HCT116 (cell line): ENCODE measurements at regions not wholly inside any gene's neighbourhood (a gene's known extent, or its start where the extent isn't known, plus 50 kb on each side); places are given as distances from the start of the nearest gene placed in this dataset.
"Not testable (repeated sequence)": the region's sequence is repeated elsewhere in the genome, so short reads cannot be mapped to it uniquely, and the experiment has no call there.

Source experiments
- ATAC-seq: fragments of 200-7000 bp; cut with Tn5 transposase; 2 replicates; pipeline ENCODE4 v1.9.1; 2020; ENCODE audit warnings: mild to moderate bottlenecking, moderate library complexity
- BruUV-seq: library from RNA; stranded (reverse); fragments of 400-500 nt; replicated peaks from 2 replicates; lab custom pipeline; 2021; lab: Mats Ljungman, UMichigan
- CTCF ChIA-PET: fragments of 300-600 bp; sonication (Branson Sonifier 250); formaldehyde crosslinking; loops from one replicate; lab custom pipeline; 2021; ENCODE audit warnings: antibody characterized with exemption; lab: Charles Lee
- POLR2A ChIA-PET: fragments of 300-600, 350-600 bp; sonication (Branson Sonifier 250); formaldehyde crosslinking; loops from one replicate; lab custom pipeline; 2021; ENCODE audit warnings: antibody characterized with exemption; lab: Charles Lee
- RAD21 ChIA-PET, 2 experiments: fragments of 300-600 bp; sonication (Branson Sonifier 250); formaldehyde crosslinking; loops; one replicate each; lab custom pipeline; 2023; ENCODE audit warnings: low total read pairs in 2 of 2; ENCODE audit not compliant: uncharacterized antibody in 2 of 2, unreplicated experiment in 2 of 2, low non-redundant PET in 1 of 2; lab: Charles Lee
- DNase-seq: peaks from one replicate; pipeline ENCODE4 v3.0.0-alpha.2; 2010; ENCODE audit warnings: low read depth, low spot score
- H2AFZ ChIP-seq: fragments of 200-600 bp; shearing (Covaris generic), sonication (generic); 2 replicates; pipeline ENCODE4 v1.6.1; 2017; ENCODE audit warnings: low read depth, mixed run types, mixed read lengths, antibody characterized with exemption, low read length; ENCODE audit not compliant: poor library complexity, severe bottlenecking
- H3K27ac ChIP-seq: 2 replicates; pipeline ENCODE4 v1.5.1; 2012; ENCODE audit warnings: low read depth, low read length
- H3K27me3 ChIP-seq: fragments of 200-600 bp; sonication (generic); 2 replicates; pipeline ENCODE4 v1.6.1; 2016; ENCODE audit warnings: mixed run types, low read length, mixed read lengths; ENCODE audit not compliant: insufficient read depth
- H3K36me3 ChIP-seq, 2 experiments: fragments of 200-500 bp in 1 of 2; fragments of 200-600 bp in 1 of 2; sonication (Bioruptor generic) in 1 of 2; sonication (generic) in 1 of 2; 2 replicates each; pipeline versions ENCODE4 v1.5.1 to v1.6.1; 2014 to 2016; ENCODE audit warnings: low read length in 2 of 2, inconsistent platforms in 1 of 2, mixed read lengths in 1 of 2, mixed run types in 1 of 2; ENCODE audit not compliant: insufficient read depth in 2 of 2, control insufficient read depth in 1 of 2
- H3K4me1 ChIP-seq, 2 experiments: fragments of 200-600 bp in 1 of 2; sonication (generic) in 1 of 2; 2 replicates each; pipeline versions ENCODE4 v1.5.1 to v1.6.1; 2012 to 2017; ENCODE audit warnings: low read length in 2 of 2, inconsistent platforms in 1 of 2, mild to moderate bottlenecking in 1 of 2, mixed read lengths in 1 of 2, mixed run types in 1 of 2, moderate library complexity in 1 of 2; ENCODE audit not compliant: insufficient read depth in 2 of 2, control insufficient read depth in 1 of 2
- H3K4me2 ChIP-seq: fragments of 200-600 bp; sonication (generic); 2 replicates; pipeline ENCODE4 v1.6.1; 2017; ENCODE audit warnings: mixed run types, low read length, mixed read lengths
- H3K4me3 ChIP-seq, 2 experiments: fragments of 200-600 bp in 1 of 2; sonication (generic) in 1 of 2; replicated peaks in 1 of 2; 2 replicates each; pipeline ENCODE4 v1.5.1; 2011 to 2016; ENCODE audit warnings: low read length in 2 of 2, control low read depth in 1 of 2, low read depth in 1 of 2, mild to moderate bottlenecking in 1 of 2, mixed read lengths in 1 of 2, mixed run types in 1 of 2
- H3K79me2 ChIP-seq: fragments of 200-600 bp; sonication (generic); 2 replicates; pipeline ENCODE4 v1.6.1; 2017; ENCODE audit warnings: mild to moderate bottlenecking, mixed run types, low read length, moderate library complexity, mixed read lengths; ENCODE audit not compliant: insufficient read depth
- H3K9ac ChIP-seq: fragments of 200-600 bp; sonication (generic); 2 replicates; pipeline ENCODE4 v1.6.1; 2016; ENCODE audit warnings: low read length, mixed read lengths
- H3K9me2 ChIP-seq: fragments of 200-600 bp; sonication (generic), shearing (Covaris generic); 2 replicates; pipeline ENCODE4 v1.6.1; 2017; ENCODE audit warnings: mixed run types, mild to moderate bottlenecking, moderate library complexity; ENCODE audit not compliant: insufficient read depth
- H3K9me3 ChIP-seq, 2 experiments: fragments of 200-500 bp in 1 of 2; fragments of 200-600 bp in 1 of 2; sonication (Bioruptor generic) in 1 of 2; sonication (generic) in 1 of 2; 2 replicates each; pipeline ENCODE4 v1.6.1; 2014 to 2017; ENCODE audit warnings: low read length in 2 of 2, mixed read lengths in 2 of 2, inconsistent platforms in 1 of 2, low read depth in 1 of 2, mild to moderate bottlenecking in 1 of 2, mixed run types in 1 of 2, moderate library complexity in 1 of 2; ENCODE audit not compliant: control insufficient read depth in 1 of 2, insufficient read depth in 1 of 2
- H4K20me1 ChIP-seq: fragments of 200-600 bp; sonication (generic), shearing (Covaris generic); 2 replicates; pipeline ENCODE4 v1.6.1; 2017; ENCODE audit warnings: mixed run types, mild to moderate bottlenecking, moderate library complexity; ENCODE audit not compliant: insufficient read depth
- intact Hi-C: fragments of 100-400 bp; cut with micrococcal nuclease; formaldehyde crosslinking; loops from 2 replicates; pipeline ENCODE4 v1.10.0; 2022

- H3K4me1 ChIP-seq, H3K9me3 ChIP-seq, H3K27ac ChIP-seq, BruUV-seq, ATAC-seq, H2AFZ ChIP-seq, H3K27me3 ChIP-seq, H3K4me2 ChIP-seq, H3K79me2 ChIP-seq, intact Hi-C loops, H3K36me3 ChIP-seq, RAD21 ChIA-PET, H3K9ac ChIP-seq, H3K4me3 ChIP-seq, H4K20me1 ChIP-seq, H3K9me2 ChIP-seq, CTCF ChIA-PET, POLR2A ChIA-PET, DNase-seq: not testable (repeated sequence)
These were observed 826.4 kb downstream of the FOXD4L5 start for GRCh38 chr9:64458642-64459041.

DNA sequence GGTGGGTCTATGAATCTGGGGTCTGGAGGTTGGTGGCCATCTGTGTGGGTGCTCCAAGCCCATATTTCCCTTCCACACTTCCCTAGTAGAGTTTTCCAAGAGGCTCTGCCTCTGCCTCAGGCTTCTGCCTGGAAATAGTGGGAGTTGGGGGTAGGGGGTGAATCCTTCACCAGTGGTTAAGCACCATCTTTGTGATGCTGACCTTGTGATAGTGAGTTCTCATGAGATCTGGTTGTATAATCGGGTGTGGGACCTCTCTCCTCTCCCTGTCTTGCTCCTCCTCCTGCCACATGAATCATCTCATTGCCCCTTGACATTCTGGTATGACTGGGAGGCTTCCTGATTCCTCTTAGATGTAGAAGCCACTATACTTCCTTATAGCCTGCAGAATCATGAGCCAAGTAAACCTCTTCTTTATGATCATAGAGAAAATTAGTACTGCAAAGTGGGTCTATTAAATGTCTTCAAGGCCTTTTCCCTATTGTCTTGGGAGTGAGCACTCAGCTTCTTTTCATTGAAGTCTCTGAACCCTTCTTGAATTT lies 829.8 kb downstream of the FOXD4L5 start:
- H3K79me2 ChIP-seq, POLR2A ChIA-PET, BruUV-seq, CTCF ChIA-PET, intact Hi-C loops, H3K9me3 ChIP-seq, H3K9ac ChIP-seq, ATAC-seq, H3K4me1 ChIP-seq, DNase-seq, H3K4me2 ChIP-seq, H2AFZ ChIP-seq, H3K36me3 ChIP-seq, RAD21 ChIA-PET, H3K27me3 ChIP-seq, H3K27ac ChIP-seq, H4K20me1 ChIP-seq, H3K4me3 ChIP-seq, H3K9me2 ChIP-seq: not testable (repeated sequence)

- CTCF ChIA-PET, H4K20me1 ChIP-seq, H3K79me2 ChIP-seq, H2AFZ ChIP-seq, H3K9me3 ChIP-seq, ATAC-seq, H3K27me3 ChIP-seq, H3K36me3 ChIP-seq, H3K4me1 ChIP-seq, H3K4me2 ChIP-seq, BruUV-seq, DNase-seq, H3K27ac ChIP-seq, POLR2A ChIA-PET, H3K4me3 ChIP-seq, intact Hi-C loops, H3K9ac ChIP-seq, H3K9me2 ChIP-seq, RAD21 ChIA-PET: not testable (repeated sequence)
These were observed 832.9 kb downstream of the FOXD4L5 start for GRCh38 chr9:64452134-64452533.

DNA sequence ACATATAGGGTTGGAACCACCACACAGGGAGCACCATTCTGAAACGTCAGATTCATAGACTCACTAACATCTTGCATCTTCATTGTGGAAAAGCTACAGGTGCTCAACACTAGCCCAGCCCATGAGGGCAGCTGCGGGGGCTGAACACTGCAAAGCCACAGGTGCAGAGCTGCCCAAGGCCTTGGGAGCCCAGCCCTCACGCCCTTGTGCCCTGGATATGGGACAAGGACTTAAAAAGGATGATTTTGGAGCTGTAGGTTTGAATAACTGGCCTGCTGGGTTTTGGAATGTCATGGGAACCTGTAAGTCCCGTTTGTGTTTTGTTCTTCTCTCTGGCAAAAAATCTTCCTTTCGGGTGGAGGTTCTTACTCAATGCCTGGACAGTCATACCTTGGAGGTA lies 834.4 kb downstream of the FOXD4L5 start:
- H3K4me2 ChIP-seq, H3K4me3 ChIP-seq, H3K27ac ChIP-seq, H3K4me1 ChIP-seq, H2AFZ ChIP-seq, H3K9me3 ChIP-seq, CTCF ChIA-PET, H3K27me3 ChIP-seq, H3K9me2 ChIP-seq, H3K36me3 ChIP-seq, H3K79me2 ChIP-seq, H3K9ac ChIP-seq, POLR2A ChIA-PET, intact Hi-C loops, RAD21 ChIA-PET, H4K20me1 ChIP-seq, BruUV-seq, DNase-seq, ATAC-seq: not testable (repeated sequence)
